Transverse colon (tissue), 4 donors: ENCODE measurements at regions not wholly inside any gene's neighbourhood (a gene's known extent, or its start where the extent isn't known, plus 50 kb on each side); places are given as distances from the start of the nearest gene placed in this dataset.

Source experiments
- DNase-seq: peaks from one replicate; pipeline ENCODE4 v3.0.0-alpha.2; 2019
- H3K27ac ChIP-seq, 4 donors: fragments of 200-600 bp; sonication (generic); 2 replicates each; pipeline ENCODE4 v1.5.1; 2016 to 2018; ENCODE audit warnings: inconsistent platforms in 4 of 4
- H3K27me3 ChIP-seq: fragments of 200-600 bp; sonication (generic); 2 replicates; pipeline ENCODE4 v1.5.1; 2017; ENCODE audit warnings: inconsistent platforms
- H3K36me3 ChIP-seq, 4 donors: fragments of 200-600 bp; sonication (generic); 2 replicates each; pipeline ENCODE4 v1.5.1; 2017 to 2019; ENCODE audit warnings: inconsistent platforms in 4 of 4
- H3K4me1 ChIP-seq, 4 donors: fragments of 200-600 bp; sonication (generic); 2 replicates each; pipeline ENCODE4 v1.5.1; 2017 to 2020; ENCODE audit warnings: inconsistent platforms in 4 of 4
- H3K4me3 ChIP-seq, 4 donors: fragments of 200-600 bp; sonication (generic); 1 replicate in 1 of 4; 2 replicates in 3 of 4; pipeline versions ENCODE4 v1.5.1 to v1.6.1; 2017 to 2019; ENCODE audit warnings: inconsistent platforms in 4 of 4
- H3K9me3 ChIP-seq, 2 donors: fragments of 200-600 bp; sonication (generic); 2 replicates each; pipeline ENCODE4 v1.5.1; 2017 to 2019; ENCODE audit warnings: inconsistent platforms in 2 of 2
- EP300 ChIP-seq: sonication (generic); formaldehyde crosslinking; IDR thresholded peaks from one replicate; pipeline ENCODE4 v1.6.1; 2017; ENCODE audit warnings: antibody characterized with exemption, low read depth
- POLR2A ChIP-seq: fragments of 450-650 bp; IDR thresholded peaks from one replicate; pipeline ENCODE4 v1.6.1; 2016; ENCODE audit warnings: antibody characterized with exemption, mild to moderate bottlenecking, moderate library complexity
- POLR2AphosphoS5 ChIP-seq, 3 donors: sonication (generic); formaldehyde crosslinking; IDR thresholded peaks; one replicate each; pipeline ENCODE4 v1.6.1; 2016; ENCODE audit warnings: antibody characterized with exemption in 3 of 3
- WGBS, 2 donors: methylation state at CpG; one replicate each; pipeline ENCODE4 v1.1.5; 2018; ENCODE audit warnings: low coverage in 1 of 2; 5-methylcytosine and 5-hydroxymethylcytosine counted together
- in situ Hi-C, 4 donors: fragments of 200-750 bp; cut with MboI; loops; one replicate each; pipeline versions ENCODE4 v1.15.0 to v1.15.1; 2017; ENCODE audit warnings: low sequenced_read_pairs in 3 of 4, low pct_ligation_motif_present in 1 of 4, low pct_unique_long_range_greater_than_20kb in 1 of 4
- intact Hi-C: fragments of 100-400 bp; cut with DNase I; formaldehyde crosslinking; loops from one replicate; pipeline ENCODE4 v1.15.1; 2023; ENCODE audit warnings: low total_unique reads
- TF ChIP-seq, protein P1 (sequence below), 5 experiments: fragments of 200-600 bp in 3 of 5; fragments of 450-650 bp in 2 of 5; sonication (generic) in 3 of 5; IDR thresholded peaks; 1 replicate in 2 of 5; 2 replicates in 3 of 5; pipeline ENCODE4 v1.5.1; 2016 to 2017; ENCODE audit warnings: antibody characterized with exemption in 5 of 5, inconsistent platforms in 3 of 5, mild to moderate bottlenecking in 2 of 5, moderate library complexity in 1 of 5

DNA sequence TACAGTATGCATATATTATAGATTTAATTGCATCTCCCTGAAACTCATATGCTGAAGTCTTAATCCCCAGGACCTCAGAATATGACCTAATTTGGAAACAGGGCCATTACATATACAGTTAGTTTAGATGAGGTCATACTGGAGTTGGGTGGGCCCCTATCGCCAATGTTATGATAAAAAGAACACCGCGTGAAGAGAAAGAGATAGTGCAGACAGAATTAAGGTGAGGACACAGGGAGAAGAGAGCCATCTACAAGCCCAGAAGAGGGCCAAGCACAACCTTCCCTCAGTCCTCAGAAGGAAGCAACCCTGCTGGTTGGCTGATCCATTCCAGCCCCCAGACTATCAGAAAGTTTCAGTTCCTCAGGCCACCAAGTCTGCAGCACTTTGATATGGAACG, 311.9 kb upstream of the RAB6C start:
- no peaks in the 10 kb centered on the region for H3K4me1 ChIP-seq
- in situ Hi-C loops: no loop called here
- no peak overlapping the region for H3K4me3 ChIP-seq
- no peaks in the 10 kb centered on the region for H3K9me3 ChIP-seq
- TF ChIP-seq POLR2AphosphoS5 (IDR thresholded peaks at IDR 0.05) (no peak), POLR2A (no peak), EP300 (no peak)
- TF ChIP-seq, protein P1, sequence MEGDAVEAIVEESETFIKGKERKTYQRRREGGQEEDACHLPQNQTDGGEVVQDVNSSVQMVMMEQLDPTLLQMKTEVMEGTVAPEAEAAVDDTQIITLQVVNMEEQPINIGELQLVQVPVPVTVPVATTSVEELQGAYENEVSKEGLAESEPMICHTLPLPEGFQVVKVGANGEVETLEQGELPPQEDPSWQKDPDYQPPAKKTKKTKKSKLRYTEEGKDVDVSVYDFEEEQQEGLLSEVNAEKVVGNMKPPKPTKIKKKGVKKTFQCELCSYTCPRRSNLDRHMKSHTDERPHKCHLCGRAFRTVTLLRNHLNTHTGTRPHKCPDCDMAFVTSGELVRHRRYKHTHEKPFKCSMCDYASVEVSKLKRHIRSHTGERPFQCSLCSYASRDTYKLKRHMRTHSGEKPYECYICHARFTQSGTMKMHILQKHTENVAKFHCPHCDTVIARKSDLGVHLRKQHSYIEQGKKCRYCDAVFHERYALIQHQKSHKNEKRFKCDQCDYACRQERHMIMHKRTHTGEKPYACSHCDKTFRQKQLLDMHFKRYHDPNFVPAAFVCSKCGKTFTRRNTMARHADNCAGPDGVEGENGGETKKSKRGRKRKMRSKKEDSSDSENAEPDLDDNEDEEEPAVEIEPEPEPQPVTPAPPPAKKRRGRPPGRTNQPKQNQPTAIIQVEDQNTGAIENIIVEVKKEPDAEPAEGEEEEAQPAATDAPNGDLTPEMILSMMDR (IDR thresholded peaks at IDR 0.05): no peak
- no peaks in the 10 kb centered on the region for H3K36me3 ChIP-seq
- intact Hi-C loops: no loop called here
- 86 to 93% methylated on average over 3 to 4 of the region's 4 CpGs for WGBS, 2 donors
- H3K27ac ChIP-seq: no peak overlapping the region
- no peak for DNase-seq
- H3K27me3 ChIP-seq: no peaks in the 10 kb centered on the region

DNA sequence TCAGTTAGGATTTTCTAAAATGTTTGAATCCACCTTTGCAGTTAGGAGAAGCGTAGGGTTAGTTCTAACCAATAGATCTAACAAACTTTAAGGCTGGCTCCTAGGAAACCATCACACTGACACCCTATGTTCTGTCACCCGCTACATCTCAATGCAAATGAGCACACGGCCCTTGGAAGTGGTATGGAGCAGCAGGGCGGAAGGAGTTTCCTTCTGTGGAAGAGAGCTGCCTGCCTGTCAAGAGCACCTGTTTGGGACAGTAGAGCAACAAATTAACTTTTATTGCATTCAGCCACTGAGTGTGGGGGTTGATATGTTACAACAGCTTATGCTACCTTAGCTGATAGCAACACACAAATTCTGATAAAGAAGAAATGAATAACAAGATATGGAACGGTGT, 306.9 kb upstream of the RAB6C start:
- intact Hi-C loops (no loop called here), in situ Hi-C loops (no loop called here)
- Histone ChIP-seq H3K4me1 (no peaks in the 10 kb centered on the region), H3K9me3 (no peaks in the 10 kb centered on the region), H3K27ac (no peak overlapping the region), H3K4me3 (no peak overlapping the region), H3K36me3 (no peaks in the 10 kb centered on the region), H3K27me3 (no peaks in the 10 kb centered on the region)
- DNase-seq: no peak
- no peak for TF ChIP-seq POLR2AphosphoS5 (IDR thresholded peaks at IDR 0.05)
- no peak for TF ChIP-seq POLR2A
- TF ChIP-seq, protein P1 (IDR thresholded peaks at IDR 0.05): no peak
- TF ChIP-seq EP300: no peak
- 67 to 77% methylated on average over 3 to 5 of the region's 5 CpGs for WGBS, 2 donors

DNA sequence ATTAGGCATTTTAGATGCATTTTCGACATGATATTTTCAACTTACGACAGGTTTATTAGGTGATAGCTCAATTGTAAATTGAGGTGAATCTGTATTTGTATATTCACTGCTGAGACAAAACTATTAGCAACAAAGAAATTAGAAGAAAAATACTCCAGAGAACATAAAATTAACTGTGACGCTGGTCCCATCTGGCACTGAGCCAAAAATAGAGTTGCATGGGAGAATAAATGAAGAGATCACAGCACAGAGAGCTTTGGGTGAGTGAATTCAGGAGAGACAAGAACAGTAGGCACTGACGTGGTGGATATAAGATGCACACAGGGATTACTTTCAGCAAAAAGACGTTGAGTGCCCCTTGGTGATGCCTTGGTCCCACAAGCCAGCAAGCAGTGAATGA, 306.2 kb upstream of the RAB6C start:
- Histone ChIP-seq H3K36me3 (no peaks in the 10 kb centered on the region), H3K27ac (no peak overlapping the region), H3K9me3 (no peaks in the 10 kb centered on the region), H3K4me3 (no peak overlapping the region), H3K4me1 (no peaks in the 10 kb centered on the region), H3K27me3 (no peaks in the 10 kb centered on the region)
- intact Hi-C loops: no loop called here
- TF ChIP-seq EP300 (no peak), POLR2A (no peak), POLR2AphosphoS5 (IDR thresholded peaks at IDR 0.05) (no peak)
- TF ChIP-seq, protein P1 (IDR thresholded peaks at IDR 0.05): no peak
- no peak for DNase-seq
- in situ Hi-C loops: no loop called here
- 63 to 71% methylated on average over 5 of the region's 5 CpGs for WGBS, 2 donors

DNA sequence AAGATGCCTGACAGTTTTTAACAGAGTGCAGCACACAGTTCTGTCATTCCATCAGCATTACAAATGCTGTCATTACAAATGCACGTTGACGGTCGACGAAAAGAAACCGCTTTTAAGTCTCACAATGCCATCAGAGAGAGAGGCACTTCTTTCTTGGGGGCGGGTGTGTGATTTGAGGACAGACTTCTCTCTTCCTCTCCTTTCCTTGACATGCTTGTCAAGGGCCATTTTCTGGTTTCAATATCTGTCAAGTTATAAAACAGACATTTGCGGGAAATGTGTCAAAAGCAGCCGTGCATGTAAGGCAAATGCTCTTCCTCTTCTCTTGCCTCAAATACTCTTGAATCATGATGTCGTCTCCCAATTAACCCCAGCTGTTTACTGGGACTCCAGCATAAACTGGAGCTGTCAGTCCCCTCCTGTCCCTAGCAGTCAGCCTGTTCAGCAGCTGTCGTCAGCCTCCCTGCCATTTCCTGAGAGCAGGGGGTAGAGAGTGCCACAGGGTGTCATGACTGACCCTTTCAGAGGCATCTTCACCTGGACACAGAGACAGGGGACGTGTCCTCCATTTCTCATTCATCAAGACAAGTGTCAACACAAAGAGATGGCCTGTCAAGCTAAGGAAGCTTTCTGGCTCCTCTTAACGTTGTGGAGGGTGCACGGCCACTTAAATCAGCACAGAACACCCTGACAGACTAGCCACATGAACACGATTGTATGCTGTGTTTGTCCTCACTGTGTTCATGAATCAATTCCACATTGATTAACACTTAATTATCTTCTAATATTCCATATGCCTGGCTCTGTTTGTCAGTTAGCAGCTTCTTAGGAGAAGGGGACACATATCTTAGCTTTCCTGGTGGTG, 305.4 kb upstream of the RAB6C start:
- no peaks in the 10 kb centered on the region for H3K36me3 ChIP-seq
- no peak overlapping the region for H3K27ac ChIP-seq
- H3K9me3 ChIP-seq: no peaks in the 10 kb centered on the region
- DNase-seq: no peak
- intact Hi-C loops (no loop called here), in situ Hi-C loops (no loop called here)
- H3K4me1 ChIP-seq: no peaks in the 10 kb centered on the region
- no peak overlapping the region for H3K4me3 ChIP-seq
- TF ChIP-seq, protein P1 (IDR thresholded peaks at IDR 0.05): no peak
- TF ChIP-seq POLR2AphosphoS5 (IDR thresholded peaks at IDR 0.05): no peak
- TF ChIP-seq EP300: no peak
- no peak for TF ChIP-seq POLR2A
- WGBS, 2 donors: 61 to 68% methylated on average over 3 to 14 of the region's 14 CpGs
- H3K27me3 ChIP-seq: no peaks in the 10 kb centered on the region
